Lower leg skin (tissue), 4 donors: ENCODE measurements at regions not wholly inside any gene's neighbourhood (a gene's known extent, or its start where the extent isn't known, plus 50 kb on each side); places are given as distances from the start of the nearest gene placed in this dataset.
A peak's percentile ranks its signal among the peaks of the same experiment; 100 is the strongest.

ENCODE experiments used
- DNase-seq, 2 donors: peaks; one replicate each; pipeline ENCODE4 v3.0.0-alpha.2; 2019; ENCODE audit warnings: low spot score in 2 of 2
- H3K4me3 ChIP-seq: fragments of 200-600 bp; sonication (generic); 2 replicates; pipeline ENCODE4 v1.5.1; 2017; ENCODE audit warnings: mild to moderate bottlenecking, low read depth; ENCODE audit not compliant: poor library complexity, severe bottlenecking
- CTCF ChIP-seq, 3 donors: fragments of 450-650 bp; IDR thresholded peaks; one replicate each; pipeline ENCODE4 v1.5.1; 2016; ENCODE audit warnings: antibody characterized with exemption in 3 of 3, mild to moderate bottlenecking in 3 of 3, moderate library complexity in 2 of 3
- POLR2A ChIP-seq, 2 donors: fragments of 450-650 bp; IDR thresholded peaks; one replicate each; pipeline ENCODE4 v1.6.1; 2016 to 2017; ENCODE audit warnings: antibody characterized with exemption in 2 of 2, mild to moderate bottlenecking in 1 of 2, moderate library complexity in 1 of 2
- WGBS, 2 donors: methylation state at CpG; one replicate each; pipeline ENCODE4 v1.1.5; 2018; 5-methylcytosine and 5-hydroxymethylcytosine counted together
- intact Hi-C: fragments of 100-400 bp; cut with DNase I; formaldehyde crosslinking; loops from one replicate; pipeline ENCODE4 v1.15.0; 2023; ENCODE audit warnings: low total_unique reads

- 79 to 83% methylated on average over 10 of the region's 10 CpGs for WGBS, 2 donors
- DNase-seq = peak in 1 of 2 donors; percentile 56
- no peak overlapping the region for H3K4me3 ChIP-seq
- intact Hi-C loops = no loop called here
- TF ChIP-seq CTCF (IDR thresholded peaks at IDR 0.05) (no peak), POLR2A (IDR thresholded peaks at IDR 0.05) (no peak)
Observed at GRCh38 chr11:120028181-120028896, 109.6 kb downstream of the TRIM29 start.

- WGBS, 2 donors = 65 to 68% methylated on average over 11 of the region's 11 CpGs
- peak in 1 of 2 donors; percentile 50 for DNase-seq
- intact Hi-C loops = no loop called here
- no peak for TF ChIP-seq CTCF (IDR thresholded peaks at IDR 0.05)
- no peak for TF ChIP-seq POLR2A (IDR thresholded peaks at IDR 0.05)
- no peak overlapping the region for H3K4me3 ChIP-seq
Observed at GRCh38 chr11:120027546-120028180, 110.2 kb downstream of the TRIM29 start.

GRCh38 chr11:120025606-120026335 lies 112.1 kb downstream of the TRIM29 start:
- intact Hi-C loops = no loop called here
- no peak for TF ChIP-seq CTCF (IDR thresholded peaks at IDR 0.05)
- TF ChIP-seq POLR2A (IDR thresholded peaks at IDR 0.05) = no peak
- H3K4me3 ChIP-seq = no peak overlapping the region
- peak in 1 of 2 donors; percentile 78 for DNase-seq
- whole genome bisulfite sequencing, 2 donors = 92 to 94% methylated on average over 27 to 38 of the region's 56 CpGs

GRCh38 chr11:120024586-120024985 lies 113.3 kb downstream of the TRIM29 start:
- 70 to 73% methylated on average over 5 of the region's 5 CpGs for WGBS, 2 donors
- intact Hi-C loops = no loop called here
- no peak for TF ChIP-seq POLR2A (IDR thresholded peaks at IDR 0.05)
- no peak overlapping the region for H3K4me3 ChIP-seq
- DNase-seq = peak in 1 of 2 donors; percentile 26

- peak in 1 of 2 donors; percentile 63 for DNase-seq
- 81 to 87% methylated on average over 4 of the region's 4 CpGs for WGBS, 2 donors
- intact Hi-C loops = no loop called here
- H3K4me3 ChIP-seq = no peak overlapping the region
- TF ChIP-seq POLR2A (IDR thresholded peaks at IDR 0.05) (no peak), CTCF (IDR thresholded peaks at IDR 0.05) (no peak)
Observed at GRCh38 chr11:120024046-120024445, 113.9 kb downstream of the TRIM29 start.

- WGBS, 2 donors = 83 to 89% methylated on average over 5 of the region's 5 CpGs
- no peak overlapping the region for H3K4me3 ChIP-seq
- intact Hi-C loops = no loop called here
- DNase-seq = peak in 1 of 2 donors; percentile 61
- TF ChIP-seq POLR2A (IDR thresholded peaks at IDR 0.05) = no peak
- TF ChIP-seq CTCF (IDR thresholded peaks at IDR 0.05) = no peak
Observed at GRCh38 chr11:120023551-120023950, 114.4 kb downstream of the TRIM29 start.
